ENCODE measurements at regions not wholly inside any gene's neighbourhood (a gene's known extent, or its start where the extent isn't known, plus 50 kb on each side); places are given as distances from the start of the nearest gene placed in this dataset.
"Not testable (repeated sequence)": the region's sequence is repeated elsewhere in the genome, so short reads cannot be mapped to it uniquely, and the experiment has no call there.

DNA sequence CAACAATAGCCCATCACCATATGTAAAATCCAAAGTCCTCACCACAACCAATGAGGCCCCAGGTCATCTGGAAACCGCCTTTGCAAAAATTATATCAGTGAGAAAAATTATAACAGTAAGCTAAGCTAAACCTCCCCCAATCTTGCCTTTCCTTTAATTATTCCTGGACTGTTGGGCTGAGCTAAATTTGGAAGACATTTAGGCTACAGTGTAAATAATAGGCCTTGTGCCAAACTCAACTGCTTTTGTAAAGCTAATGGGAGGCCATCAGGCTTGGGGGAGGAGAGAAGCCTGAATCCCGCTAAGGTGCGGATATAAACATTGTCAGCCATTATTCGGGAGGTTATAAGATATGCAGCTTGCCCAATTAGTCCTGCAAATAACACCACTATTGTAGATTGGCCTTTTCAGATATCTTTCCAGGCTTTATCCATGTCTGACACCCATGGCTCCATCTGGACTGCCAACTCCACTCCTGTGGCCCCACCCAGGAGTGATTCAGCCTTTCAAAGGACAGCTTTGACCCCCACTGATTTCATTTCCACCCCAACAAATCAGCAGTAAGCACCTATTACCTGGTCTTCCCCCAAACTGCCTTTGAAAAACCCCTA, 53.0 kb upstream of the CA12 start:
- intact Hi-C loops (cut with micrococcal nuclease), result loop anchor here (5.0 kb wide), 1 partner anchor 277 kb away; the partner anchor contains the start of gene RPS27L

GRCh38 chr15:63435204-63435820, 53.7 kb upstream of the CA12 start:
- intact Hi-C loops (cut with micrococcal nuclease), result loop anchor here (5.0 kb wide), 1 partner anchor 278 kb away; the partner anchor contains the start of gene RPS27L

DNA sequence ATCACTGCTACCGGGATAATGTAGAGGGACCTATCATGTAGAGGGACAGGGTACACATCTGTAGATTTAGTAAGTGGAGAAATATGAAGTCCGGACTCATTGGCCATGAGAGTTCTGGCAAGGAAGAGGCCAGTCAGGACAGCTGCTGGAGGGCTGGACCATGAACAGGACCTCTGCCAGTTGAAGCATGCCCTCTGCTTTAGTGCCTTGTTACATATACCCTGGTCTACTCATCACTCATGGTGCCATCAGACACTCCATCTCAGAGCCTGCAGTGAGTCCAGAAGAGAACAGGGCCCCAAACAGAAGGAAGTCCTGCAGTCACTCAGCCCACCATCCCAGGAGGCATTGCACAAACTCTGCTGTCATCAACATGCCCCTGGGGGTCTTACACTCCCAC, 54.7 kb upstream of the CA12 start:
- intact Hi-C loops (cut with micrococcal nuclease), result loop anchor here (5.0 kb wide), 1 partner anchor 279 kb away; the partner anchor contains the start of gene RPS27L

- intact Hi-C loops (cut with micrococcal nuclease), result loop anchor here (5.0 kb wide), 1 partner anchor 280 kb away; the partner anchor contains the start of gene RPS27L
Observed at GRCh38 chr15:63436872-63437375, 55.3 kb upstream of the CA12 start.

GRCh38 chr15:63439536-63440264, 58.1 kb upstream of the CA12 start:
- intact Hi-C loops (cut with micrococcal nuclease), result loop anchor here (5.0 kb wide), 1 partner anchor 282 kb away; the partner anchor contains the start of gene RPS27L

DNA sequence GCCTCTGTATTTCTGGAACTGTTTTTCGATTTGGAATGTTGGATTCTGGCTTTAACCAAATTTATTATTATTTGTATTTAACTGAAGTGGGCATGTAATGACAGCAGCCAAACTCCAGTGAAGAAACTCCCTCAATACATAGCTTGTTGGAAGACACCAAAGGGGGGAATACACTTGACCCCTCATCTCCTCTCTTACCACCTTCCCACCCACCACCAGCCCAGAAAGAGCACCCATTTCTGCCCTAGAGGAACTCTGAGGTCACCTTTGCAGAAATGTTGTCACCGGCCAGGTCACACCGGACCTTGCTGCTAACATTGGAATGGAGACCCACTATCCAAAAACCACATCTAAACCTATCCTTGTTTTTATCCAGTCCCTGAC, 58.6 kb upstream of the CA12 start:
- intact Hi-C loops (cut with micrococcal nuclease), result no loop called here

GRCh38 chr15:63440756-63441155, 59.1 kb upstream of the CA12 start:
- intact Hi-C loops (cut with micrococcal nuclease), result no loop called here

DNA sequence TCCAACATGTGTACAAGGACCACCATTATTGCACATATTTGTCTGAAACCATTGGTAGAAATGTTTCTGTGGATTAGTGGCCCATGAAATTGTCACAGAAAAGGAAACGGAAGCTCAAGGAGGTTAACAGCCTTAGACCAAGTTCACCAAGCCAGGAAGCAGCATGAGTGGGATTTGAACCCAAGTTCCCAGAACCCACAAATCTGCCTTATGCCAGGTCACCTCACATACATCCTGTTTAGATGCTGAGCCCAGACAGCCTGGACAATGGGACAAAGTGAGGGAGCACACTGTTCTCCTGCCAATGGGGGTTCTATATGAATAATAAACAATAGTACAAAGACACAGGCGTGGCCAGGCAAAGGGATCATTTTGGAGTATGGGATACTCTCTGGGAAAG, 59.6 kb upstream of the CA12 start:
- intact Hi-C loops (cut with micrococcal nuclease), result no loop called here

GRCh38 chr15:63442080-63442479, 60.4 kb upstream of the CA12 start:
- intact Hi-C loops (cut with micrococcal nuclease), result no loop called here

DNA sequence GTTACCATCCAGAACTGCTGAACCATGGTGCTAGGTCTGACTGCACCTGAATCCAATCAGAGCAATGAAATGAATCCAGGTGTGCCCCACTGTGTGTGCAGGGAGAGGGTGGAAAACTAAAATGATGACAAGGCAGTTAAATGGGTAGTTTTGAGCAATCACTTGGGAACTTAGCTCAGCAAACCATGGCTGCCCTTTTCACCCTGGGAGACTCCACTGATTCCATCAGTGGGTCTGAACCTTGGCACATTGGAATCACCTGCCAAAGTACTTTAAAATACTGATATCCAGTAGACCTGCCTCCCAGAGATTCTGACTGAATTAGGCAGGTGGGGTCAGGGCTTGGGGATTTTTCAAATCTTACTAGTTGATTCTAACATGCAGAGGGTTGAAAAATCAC, 59.8 kb upstream of the USP3 start:
- intact Hi-C loops (cut with micrococcal nuclease), result no loop called here

- intact Hi-C loops (cut with micrococcal nuclease), result no loop called here
Observed at GRCh38 chr15:63446255-63446654, 58.1 kb upstream of the USP3 start.

DNA sequence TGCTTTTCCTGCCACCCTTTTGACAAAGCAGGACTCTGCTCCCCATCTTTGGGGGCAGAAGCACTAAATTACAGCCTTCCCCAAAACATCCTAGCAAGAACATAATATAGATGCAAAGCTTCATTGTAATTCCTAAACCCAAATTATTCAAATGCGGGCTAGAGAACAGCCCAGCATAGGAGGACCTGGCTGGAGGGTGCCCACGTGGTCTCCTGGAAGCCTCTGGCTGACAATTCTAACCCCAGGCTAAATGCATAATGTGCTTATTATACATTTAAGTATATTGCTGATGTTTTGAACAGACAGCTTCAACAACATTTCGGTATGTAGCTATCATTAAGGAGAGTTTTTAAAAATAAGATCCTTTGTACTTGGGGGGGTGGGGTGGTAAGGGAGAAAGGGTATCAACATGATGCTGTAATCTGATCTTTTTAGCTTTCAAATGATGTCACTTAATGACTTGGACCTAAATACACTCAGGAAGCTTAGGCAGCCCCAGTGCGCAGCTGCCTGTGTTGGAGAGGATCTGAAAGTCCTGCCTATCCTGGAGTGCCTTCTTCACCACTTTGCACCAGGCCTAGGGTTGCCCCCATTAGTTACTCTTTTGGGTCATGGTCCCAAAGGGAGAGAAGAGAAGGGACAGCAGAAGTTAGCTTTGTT, 57.2 kb upstream of the USP3 start:
- intact Hi-C loops (cut with micrococcal nuclease), result no loop called here

DNA sequence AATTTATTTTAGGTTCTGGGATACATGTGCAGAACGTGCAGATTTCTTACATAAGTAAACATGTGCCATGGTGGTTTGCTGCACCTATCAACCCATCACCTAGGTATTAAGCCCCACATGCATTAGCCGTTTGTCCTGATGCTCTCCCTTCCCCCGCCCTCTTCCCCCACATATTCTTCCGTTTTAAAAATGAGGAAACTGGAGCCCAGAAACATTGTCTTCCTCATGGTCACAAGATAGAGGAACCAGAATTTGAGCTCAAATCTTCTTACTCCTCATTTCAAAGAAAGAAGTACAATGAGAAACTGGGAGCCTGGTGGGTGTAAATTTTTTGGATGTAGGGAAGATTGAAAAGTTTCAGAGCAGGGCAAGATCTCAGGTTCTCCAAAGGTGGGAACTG, 56.1 kb upstream of the USP3 start:
- intact Hi-C loops (cut with micrococcal nuclease), result no loop called here

- intact Hi-C loops (cut with micrococcal nuclease), result not testable (repeated sequence)
Observed at GRCh38 chr15:63448872-63449555, 55.4 kb upstream of the USP3 start.

DNA sequence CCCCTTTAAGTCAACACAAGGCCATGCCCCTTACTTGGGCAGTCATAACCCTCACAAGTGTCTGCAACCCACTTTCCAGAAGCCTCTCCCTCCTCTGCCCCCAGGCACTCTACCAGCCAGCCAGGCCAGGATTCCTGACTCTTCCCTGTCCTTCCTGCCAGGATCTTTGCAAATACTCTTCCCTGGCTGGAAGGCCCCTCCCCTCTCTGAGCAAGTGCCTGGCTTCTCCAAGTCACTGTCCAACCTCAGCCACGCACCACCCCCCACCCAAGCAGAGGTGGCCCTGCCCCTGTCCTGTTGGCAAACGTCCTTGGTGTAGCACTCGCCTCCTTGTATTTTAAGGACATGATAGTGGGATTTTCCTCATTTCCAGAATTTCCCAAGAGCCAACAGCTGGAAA, 54.7 kb upstream of the USP3 start:
- intact Hi-C loops (cut with micrococcal nuclease), result no loop called here

GRCh38 chr15:63450884-63451225, 53.5 kb upstream of the USP3 start:
- intact Hi-C loops (cut with micrococcal nuclease), result no loop called here

DNA sequence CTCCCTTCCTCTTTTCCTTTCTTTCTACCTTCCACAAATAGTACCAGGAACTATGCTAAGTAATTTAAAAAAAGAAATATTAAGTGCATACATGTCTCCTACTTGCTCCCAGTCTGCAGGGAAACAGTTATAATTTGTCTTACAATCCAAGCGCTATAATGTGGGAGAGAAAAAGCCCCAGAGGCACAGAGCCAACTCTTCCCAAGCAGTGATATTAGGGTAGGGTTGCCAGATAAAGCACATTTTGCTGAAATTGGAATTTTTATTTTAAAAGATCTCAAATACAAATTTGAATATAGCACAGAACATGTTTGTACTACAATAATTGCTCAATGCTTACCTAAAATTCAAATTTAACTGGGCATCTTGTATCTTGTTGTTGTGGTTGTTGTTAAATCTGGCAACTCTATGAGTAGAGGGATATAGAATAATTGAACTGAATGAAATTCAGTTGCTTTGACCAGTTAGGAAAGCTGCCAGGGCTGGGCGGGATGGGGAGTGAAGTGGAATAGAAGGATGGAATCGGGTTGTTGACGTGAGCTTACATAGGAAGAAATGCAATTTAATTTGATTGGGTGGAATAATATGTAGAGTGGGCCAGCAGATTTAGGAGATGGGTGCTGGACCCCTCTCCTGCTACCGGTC, 52.6 kb upstream of the USP3 start:
- intact Hi-C loops (cut with micrococcal nuclease), result no loop called here

DNA sequence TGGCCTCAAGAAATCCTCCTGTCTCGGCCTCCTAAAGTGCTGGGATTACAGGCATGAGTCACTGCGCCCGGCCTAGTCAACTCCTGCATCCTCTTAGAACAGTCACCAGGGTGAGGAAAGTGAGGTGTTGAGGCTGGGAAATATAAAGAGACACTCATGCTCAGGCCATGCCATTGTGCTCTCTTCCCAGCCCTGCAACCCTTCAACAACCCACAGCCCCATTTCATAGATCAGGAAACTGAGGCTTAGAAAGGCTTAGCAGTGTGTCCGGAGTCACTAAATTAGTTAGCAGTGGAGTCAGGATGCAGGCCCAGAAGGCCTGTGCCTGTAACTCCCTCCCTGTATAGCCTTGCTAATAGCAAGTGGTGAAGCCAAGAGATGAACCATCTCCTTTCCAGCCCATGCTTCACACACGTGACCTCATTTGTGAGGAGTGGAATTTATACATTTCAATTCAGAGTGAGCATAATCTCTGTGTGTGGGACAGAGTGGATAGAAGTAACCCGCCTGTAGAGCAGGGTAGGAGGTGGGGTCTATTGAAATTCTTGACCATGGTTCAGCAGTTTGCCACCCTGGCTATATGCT, 51.7 kb upstream of the USP3 start:
- intact Hi-C loops (cut with micrococcal nuclease), result no loop called here

DNA sequence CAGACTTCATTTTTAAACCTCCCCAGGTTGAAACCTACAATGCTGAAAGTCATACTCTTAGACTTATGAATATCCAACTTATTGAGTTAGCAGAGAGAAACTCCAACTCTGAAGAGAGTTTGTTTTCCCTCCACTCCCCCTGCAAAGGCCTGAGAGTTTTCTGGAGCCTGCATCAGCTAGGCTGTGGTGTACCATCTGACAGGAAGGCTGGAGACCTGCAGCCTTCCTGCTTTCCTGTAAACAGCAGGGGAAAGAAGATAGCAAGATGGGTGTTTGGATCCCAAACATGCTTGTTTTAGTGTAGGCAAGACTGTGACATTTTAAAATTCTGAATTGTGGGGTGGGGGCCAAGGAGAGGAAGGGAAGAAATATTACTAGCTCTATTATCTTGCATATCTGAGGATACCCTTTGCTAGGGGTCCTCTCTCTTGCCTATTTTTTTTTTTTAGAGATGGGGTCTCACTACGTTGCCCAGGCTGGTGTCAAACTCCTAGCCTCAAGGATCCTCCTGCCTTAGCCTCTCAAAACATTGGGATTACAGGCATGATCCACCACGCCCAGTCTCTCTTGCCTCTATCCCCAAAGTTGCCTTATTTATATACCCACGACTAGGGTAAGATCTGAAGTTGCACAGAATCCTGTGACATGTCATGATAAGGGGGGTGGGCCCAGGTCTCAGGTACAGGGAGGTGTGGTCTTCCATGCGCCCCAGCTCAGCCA, 51.0 kb upstream of the USP3 start:
- intact Hi-C loops (cut with micrococcal nuclease), result no loop called here

Data from T-helper 1 cell treated with Interleukin-12 subunit alpha and Interleukin-12 subunit beta and Interleukin-4 antibody, amounts not matched to agents 30 ng/mL and 1 ng/mL, for 36 hours (primary cell).